ENCODE measurements at regions not wholly inside any gene's neighbourhood (a gene's known extent, or its start where the extent isn't known, plus 50 kb on each side); places are given as distances from the start of the nearest gene placed in this dataset.
A peak's percentile ranks its signal among the peaks of the same experiment; 100 is the strongest.

DNA sequence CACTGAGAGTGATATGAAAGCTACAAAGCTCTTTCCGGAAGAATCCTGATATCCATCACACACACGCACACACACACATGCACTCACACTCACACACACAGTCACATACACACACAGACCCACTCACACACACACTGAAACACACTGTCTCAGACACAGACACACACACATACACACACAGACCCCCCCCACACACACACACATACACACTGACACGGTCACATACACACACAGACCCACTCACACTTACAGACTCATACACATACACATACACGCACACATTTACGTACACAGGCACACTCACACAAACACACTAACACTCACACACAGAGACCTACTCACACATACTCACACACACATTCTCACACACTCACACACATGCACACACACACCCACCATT is 58.6 kb downstream of the LIG4 start:
- TF ChIP-seq, protein P1, sequence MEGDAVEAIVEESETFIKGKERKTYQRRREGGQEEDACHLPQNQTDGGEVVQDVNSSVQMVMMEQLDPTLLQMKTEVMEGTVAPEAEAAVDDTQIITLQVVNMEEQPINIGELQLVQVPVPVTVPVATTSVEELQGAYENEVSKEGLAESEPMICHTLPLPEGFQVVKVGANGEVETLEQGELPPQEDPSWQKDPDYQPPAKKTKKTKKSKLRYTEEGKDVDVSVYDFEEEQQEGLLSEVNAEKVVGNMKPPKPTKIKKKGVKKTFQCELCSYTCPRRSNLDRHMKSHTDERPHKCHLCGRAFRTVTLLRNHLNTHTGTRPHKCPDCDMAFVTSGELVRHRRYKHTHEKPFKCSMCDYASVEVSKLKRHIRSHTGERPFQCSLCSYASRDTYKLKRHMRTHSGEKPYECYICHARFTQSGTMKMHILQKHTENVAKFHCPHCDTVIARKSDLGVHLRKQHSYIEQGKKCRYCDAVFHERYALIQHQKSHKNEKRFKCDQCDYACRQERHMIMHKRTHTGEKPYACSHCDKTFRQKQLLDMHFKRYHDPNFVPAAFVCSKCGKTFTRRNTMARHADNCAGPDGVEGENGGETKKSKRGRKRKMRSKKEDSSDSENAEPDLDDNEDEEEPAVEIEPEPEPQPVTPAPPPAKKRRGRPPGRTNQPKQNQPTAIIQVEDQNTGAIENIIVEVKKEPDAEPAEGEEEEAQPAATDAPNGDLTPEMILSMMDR (IDR thresholded peaks at IDR 0.05), result no peak
- no peak for TF ChIP-seq EP300 (IDR thresholded peaks at IDR 0.05)
- TF ChIP-seq POLR2AphosphoS5 (IDR thresholded peaks at IDR 0.05), result no peak
- no peak for TF ChIP-seq POLR2A (IDR thresholded peaks at IDR 0.05)
- no peaks in the 10 kb centered on the region for H3K36me3 ChIP-seq
- H3K4me1 ChIP-seq, result no peaks in the 10 kb centered on the region
- peaks cover 3% of the 10 kb centered on the region for H3K9me3 ChIP-seq
- no peak overlapping the region for H3K4me3 ChIP-seq
- WGBS, result 91% methylated on average over 5 of the region's 5 CpGs
- DNase-seq (ENCODE audit: low spot score in 2 of 2), result no peak
- no peaks in the 10 kb centered on the region for H3K27me3 ChIP-seq
- H3K27ac ChIP-seq, result no peak overlapping the region

- Histone ChIP-seq H3K9me3 (peaks cover 3% of the 10 kb centered on the region), H3K36me3 (no peaks in the 10 kb centered on the region), H3K27ac (no peak overlapping the region), H3K27me3 (no peaks in the 10 kb centered on the region), H3K4me3 (no peak overlapping the region), H3K4me1 (no peaks in the 10 kb centered on the region)
- 40% methylated on average over 16 of the region's 16 CpGs for WGBS
- TF ChIP-seq POLR2AphosphoS5 (IDR thresholded peaks at IDR 0.05), result no peak
- TF ChIP-seq, protein P1 (IDR thresholded peaks at IDR 0.05), result peak; percentile 18 to 66
- no peak for DNase-seq (ENCODE audit: low spot score in 2 of 2)
Measured at GRCh38 chr13:108155185-108156106, 59.9 kb downstream of the LIG4 start.

DNA sequence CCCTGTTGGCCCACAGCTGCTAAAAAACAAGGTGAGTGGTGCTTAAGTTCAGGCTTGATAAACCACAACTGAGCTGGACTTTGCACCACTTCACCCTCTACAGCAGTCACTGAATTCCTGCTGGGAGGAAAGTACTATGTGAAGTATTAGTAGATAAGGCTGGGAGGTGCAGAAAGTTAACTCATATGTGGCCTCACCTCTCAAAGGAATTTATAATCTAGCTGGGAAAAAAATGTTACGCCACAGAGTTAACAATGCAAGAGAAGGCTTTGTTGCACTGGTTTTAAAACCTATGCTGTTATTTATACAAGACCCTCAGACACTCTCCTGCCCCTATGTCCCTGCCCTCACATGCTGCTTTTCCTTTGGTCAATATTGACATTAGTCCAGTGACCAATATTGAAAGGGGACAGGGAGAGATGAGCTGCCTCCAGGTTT is 60.9 kb downstream of the LIG4 start:
- Histone ChIP-seq H3K9me3 (peaks cover 3% of the 10 kb centered on the region), H3K27ac (no peak overlapping the region), H3K4me3 (no peak overlapping the region), H3K27me3 (no peaks in the 10 kb centered on the region), H3K4me1 (no peaks in the 10 kb centered on the region), H3K36me3 (no peaks in the 10 kb centered on the region)
- DNase-seq (ENCODE audit: low spot score in 2 of 2), result no peak
- 96% methylated on average over 1 of the region's 1 CpG for WGBS
- no peak for TF ChIP-seq POLR2AphosphoS5 (IDR thresholded peaks at IDR 0.05)
- TF ChIP-seq, protein P1 (IDR thresholded peaks at IDR 0.05), result no peak
- no peak for TF ChIP-seq POLR2A (IDR thresholded peaks at IDR 0.05)
- no peak for TF ChIP-seq EP300 (IDR thresholded peaks at IDR 0.05)

DNA sequence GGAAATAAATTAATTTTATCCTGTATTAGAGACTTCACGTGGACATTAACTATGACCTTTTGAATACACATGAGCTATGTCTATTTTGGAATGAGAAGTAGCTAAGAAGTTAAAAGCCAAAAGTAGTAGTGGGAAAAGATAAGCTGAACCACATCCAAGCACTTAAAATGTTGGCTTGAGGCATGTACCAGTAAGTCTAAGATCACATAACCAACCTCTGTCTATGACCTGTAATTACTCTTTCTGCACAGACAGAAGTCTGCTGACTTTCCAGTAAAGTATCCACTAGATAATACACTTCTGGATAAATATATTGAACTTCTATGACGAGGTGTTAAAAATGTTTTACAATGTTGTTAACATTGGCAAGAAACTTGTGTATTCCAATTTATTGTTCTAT is 68.7 kb downstream of the LIG4 start:
- H3K4me3 ChIP-seq, result no peak overlapping the region
- H3K27ac ChIP-seq, result no peak overlapping the region
- 69% methylated on average over 2 of the region's 2 CpGs for WGBS
- H3K36me3 ChIP-seq, result no peaks in the 10 kb centered on the region
- H3K4me1 ChIP-seq, result no peaks in the 10 kb centered on the region
- DNase-seq (ENCODE audit: low spot score in 2 of 2), result no peak
- H3K9me3 ChIP-seq, result no peaks in the 10 kb centered on the region
- TF ChIP-seq POLR2A (IDR thresholded peaks at IDR 0.05), result no peak
- TF ChIP-seq, protein P1 (IDR thresholded peaks at IDR 0.05), result no peak
- no peak for TF ChIP-seq EP300 (IDR thresholded peaks at IDR 0.05)
- no peak for TF ChIP-seq POLR2AphosphoS5 (IDR thresholded peaks at IDR 0.05)
- H3K27me3 ChIP-seq, result no peaks in the 10 kb centered on the region

- 55% methylated on average over 4 of the region's 4 CpGs for WGBS
- TF ChIP-seq POLR2A (IDR thresholded peaks at IDR 0.05) (no peak), EP300 (IDR thresholded peaks at IDR 0.05) (no peak), POLR2AphosphoS5 (IDR thresholded peaks at IDR 0.05) (no peak)
- TF ChIP-seq, protein P1 (IDR thresholded peaks at IDR 0.05), result no peak
- H3K36me3 ChIP-seq, result no peaks in the 10 kb centered on the region
- no peaks in the 10 kb centered on the region for H3K4me1 ChIP-seq
- DNase-seq (ENCODE audit: low spot score in 2 of 2), result no peak
- H3K27me3 ChIP-seq, result no peaks in the 10 kb centered on the region
- no peak overlapping the region for H3K27ac ChIP-seq
- no peaks in the 10 kb centered on the region for H3K9me3 ChIP-seq
- no peak overlapping the region for H3K4me3 ChIP-seq
Measured at GRCh38 chr13:108142702-108143436, 72.5 kb downstream of the LIG4 start.
